HG03025 (cell line): ENCODE measurements at regions not wholly inside any gene's neighbourhood (a gene's known extent, or its start where the extent isn't known, plus 50 kb on each side); places are given as distances from the start of the nearest gene placed in this dataset.

Experiments used
- ATAC-seq: cut with Tn5 transposase; IDR thresholded peaks from one replicate; pipeline ENCODE4 v1.9.1; 2021; ENCODE audit warnings: mild to moderate bottlenecking, moderate library complexity; ENCODE audit not compliant: unreplicated experiment, low FRiP score

DNA sequence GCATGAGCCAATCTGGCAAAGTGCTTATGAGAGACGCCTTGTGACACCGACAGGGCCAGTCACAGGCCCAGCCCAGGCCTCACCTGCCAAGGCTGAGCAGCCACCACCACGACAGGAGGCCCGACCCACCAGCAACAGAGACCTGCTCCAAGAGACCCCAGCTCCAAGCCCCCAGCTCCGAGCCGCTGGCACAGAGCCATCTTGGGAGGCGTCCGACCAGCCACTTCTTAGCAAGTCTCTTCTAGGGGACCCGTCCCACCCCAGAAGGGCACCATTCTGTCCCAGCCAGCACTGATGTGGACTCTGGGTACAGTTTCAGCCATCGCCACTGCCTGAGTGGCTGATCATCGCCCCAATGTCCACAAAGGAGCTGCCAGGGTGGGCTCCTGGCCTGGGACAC lies 290.7 kb upstream of the SALL3 start:
- ATAC-seq, result no peak

DNA sequence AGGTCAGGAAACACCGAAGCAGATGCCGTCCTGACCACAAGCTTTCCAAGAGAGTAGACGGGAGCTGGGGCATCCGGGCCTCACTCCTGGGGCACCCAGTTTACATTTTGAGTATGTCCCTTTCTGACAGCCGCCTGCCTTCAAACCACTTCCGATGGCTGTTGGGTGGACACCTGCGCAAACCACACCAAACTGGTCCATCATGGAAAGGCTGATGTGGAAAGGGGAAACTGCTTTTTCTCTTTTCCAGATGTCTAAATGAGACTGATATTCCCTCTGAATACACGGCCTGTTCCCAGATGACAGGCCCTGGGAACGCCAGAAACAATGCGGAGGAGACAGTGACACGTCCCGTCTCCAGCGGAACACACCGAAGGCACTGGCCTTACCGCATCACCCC lies 290.0 kb upstream of the SALL3 start:
- ATAC-seq, result no peak

DNA sequence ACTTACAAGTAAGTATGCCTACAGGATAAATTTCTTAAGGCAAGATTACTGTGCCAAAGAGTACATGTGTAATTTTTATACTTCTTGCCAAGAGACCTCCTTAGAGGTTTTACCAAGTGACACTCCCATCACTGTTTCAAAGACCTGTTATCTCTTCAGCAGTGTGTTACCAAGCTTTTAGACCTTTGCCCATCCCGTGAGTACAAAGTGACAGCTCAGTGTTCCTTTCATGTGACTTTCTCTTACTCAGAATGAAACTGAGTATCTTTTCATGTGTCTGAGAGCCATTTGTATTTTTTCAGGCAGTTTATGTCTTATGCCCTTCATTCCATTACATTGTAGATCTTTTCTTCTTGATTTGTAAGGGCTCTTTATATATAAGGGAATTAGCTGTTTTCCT lies 287.5 kb upstream of the SALL3 start:
- ATAC-seq, result no peak

DNA sequence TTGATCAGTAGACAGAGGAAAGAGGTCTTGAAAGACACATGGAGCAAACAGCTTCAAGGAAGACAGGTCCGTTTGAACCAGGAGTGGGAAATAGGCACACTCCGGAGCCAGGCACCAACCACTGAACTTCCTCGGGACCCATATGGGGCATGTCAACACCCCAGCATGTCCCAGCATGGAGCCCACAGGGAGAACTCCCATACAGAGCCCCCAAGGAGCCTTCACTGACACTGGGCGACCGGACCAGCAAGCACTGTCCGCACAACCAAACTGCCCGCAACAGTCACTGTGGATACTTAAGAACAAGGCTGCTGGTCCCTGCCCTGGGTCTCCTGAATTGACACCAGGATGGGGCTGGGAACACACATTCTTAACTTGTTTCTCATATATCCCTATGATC lies 286.2 kb upstream of the SALL3 start:
- no peak for ATAC-seq

DNA sequence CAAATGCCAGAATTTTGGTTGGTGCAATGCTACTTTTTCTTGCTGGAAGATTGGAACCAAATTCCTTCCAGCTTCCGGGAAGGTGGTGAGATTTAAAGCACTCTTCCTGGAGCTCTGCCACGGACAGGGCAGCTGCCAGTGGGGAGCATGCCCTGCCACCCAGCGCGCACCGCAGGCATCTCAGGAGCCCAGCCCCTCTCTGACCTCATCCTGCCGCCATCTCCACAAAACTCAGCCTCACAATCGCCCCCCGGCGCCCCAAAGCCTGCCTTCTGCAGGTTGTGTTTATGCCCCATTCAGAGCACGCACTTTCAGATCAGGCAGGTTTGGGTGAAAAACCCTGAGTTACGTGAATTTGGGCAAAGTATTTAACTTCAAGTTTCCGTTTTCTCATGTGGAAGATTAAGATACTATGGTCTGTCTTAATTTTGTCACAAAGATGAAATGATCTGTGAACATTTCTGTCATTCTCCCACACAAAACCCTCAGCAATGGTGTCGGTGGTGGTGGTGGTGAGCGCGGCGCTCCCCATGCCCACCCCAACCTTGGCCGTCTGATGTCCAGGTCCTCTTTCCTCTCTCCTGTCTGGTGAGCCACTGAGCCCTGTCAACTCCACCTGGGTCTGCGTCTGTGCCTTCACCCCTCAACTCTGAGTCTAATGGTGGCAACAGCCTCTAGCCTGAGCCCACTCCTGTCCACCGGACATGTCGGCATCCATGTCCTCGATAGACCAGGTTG lies 282.8 kb upstream of the SALL3 start:
- no peak for ATAC-seq

DNA sequence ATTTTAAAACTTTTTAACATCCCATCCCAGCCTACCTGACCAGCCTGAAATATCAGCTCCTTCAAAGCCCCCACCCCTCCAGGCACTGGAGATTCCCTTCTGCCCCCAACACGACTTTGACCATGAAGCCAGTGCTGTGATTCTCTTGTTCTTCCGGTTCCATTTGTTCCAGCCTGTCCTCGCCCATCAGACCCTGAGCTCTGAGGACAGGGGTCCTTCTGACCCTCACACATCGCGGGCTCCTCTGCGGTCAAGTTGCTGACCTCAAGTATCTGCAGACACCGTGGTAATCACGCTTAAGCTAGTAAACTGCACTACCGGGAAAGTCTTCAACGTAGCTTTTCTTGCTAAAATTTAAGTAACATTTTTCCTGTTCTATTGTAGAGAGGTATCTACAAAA lies 282.2 kb upstream of the SALL3 start:
- no peak for ATAC-seq

DNA sequence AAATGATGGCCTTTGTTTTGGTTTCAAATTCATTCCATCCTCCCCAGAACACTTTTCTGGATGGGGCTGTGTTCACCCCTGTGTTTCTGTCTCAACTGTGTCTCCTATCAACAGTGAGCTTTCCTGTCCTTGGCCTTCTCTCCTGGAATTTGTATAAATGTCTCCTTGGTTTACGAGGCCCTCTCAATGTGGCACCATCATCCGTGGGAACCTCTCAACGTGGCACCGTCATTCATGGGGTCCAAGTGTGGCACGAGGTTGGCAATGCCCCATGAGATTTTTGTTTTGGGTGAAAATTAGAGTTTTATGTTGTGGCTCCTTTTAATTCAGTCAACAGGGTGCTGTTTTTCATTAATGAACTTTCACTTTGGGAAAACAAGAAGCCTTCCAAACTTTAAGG lies 280.7 kb upstream of the SALL3 start:
- ATAC-seq, result no peak

DNA sequence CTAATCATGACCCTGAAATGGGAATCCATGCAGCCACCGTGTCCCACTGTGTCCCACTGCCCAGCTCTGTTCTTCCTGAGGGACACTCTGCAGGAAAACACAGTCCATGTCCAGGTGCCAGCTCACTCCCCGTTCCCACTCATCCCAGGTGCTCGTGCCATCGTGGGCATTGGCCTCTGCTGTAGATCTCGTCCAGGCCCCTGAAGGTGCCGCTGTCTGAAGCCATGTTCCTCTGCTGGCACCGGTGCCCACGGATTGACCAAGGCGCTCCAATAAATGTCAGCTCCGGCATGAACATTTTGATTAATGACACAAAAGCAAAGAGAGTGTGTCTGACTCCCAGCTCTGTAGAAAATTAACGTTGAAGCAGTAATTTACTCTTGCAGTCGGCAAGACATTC lies 280.1 kb upstream of the SALL3 start:
- no peak for ATAC-seq

DNA sequence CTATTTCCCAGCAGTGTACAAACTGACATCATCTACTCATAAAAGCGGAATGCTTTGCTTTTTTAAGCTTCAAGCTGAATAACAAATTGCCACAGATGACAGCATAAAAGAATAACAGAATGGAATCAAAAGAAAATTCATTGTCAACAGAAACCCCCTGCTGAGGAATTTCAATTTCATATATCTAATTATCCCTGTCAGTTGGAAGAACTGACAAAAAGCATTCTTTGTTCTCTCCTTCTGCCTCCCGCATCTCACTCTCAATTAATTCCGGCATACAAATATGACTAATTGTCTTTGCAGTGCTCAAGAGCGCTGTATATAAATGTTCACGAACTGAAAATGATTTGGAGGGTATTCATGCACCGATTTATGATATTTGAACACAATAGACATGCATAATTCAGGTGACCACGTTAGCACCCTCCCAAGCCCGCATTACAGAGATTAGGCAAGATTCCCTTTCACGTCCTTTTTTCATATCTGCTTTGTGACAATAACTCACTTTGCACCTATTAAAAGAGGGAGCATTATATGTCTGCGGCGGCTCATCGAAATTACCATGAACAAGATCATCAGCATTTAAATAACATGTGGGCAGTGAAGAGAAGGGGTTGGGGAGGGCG lies 277.7 kb upstream of the SALL3 start:
- ATAC-seq, result no peak

DNA sequence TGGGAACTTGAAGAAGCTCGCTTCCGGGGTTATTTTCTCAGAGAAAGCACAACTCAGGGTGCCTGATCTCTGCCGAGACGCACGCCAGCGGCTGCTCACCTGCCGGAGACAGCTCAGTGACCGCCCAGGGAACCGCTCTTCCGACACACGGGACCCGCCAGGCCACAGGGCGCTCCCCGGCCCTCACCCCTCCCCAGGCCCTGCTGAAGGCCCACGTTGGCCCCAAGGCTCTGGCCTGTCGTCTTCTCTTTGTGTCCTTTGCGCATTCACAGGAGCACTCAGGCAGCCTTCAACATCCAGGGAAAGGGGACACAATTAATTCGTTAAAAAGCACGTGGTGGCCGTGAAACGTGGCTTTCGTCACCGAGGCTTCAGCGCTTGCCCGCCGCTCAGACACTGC lies 276.3 kb upstream of the SALL3 start:
- no peak for ATAC-seq

DNA sequence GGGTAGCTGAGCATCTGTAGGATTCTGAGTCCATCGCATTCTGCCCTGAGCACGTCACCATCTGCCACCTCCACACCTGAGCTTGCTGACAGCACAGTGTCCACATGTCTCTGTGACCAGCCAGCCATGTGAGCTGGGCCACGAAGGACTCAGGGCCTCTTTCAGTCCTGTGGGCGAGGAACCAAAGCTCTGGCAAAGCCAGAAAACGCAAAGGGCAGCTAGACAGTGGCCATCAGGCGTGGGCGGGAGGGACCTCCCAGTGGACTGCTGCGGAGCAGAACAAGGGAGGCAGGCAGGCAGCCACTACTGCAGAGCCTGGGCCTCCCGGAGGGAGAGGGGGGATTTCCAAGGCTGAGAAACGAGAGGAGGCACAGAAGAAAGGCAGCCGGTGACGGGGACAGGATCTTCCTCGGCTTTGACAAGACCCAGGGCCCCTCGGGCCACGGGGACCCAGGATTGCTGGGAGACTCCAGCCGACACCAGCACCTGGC lies 274.6 kb upstream of the SALL3 start:
- ATAC-seq, result no peak

DNA sequence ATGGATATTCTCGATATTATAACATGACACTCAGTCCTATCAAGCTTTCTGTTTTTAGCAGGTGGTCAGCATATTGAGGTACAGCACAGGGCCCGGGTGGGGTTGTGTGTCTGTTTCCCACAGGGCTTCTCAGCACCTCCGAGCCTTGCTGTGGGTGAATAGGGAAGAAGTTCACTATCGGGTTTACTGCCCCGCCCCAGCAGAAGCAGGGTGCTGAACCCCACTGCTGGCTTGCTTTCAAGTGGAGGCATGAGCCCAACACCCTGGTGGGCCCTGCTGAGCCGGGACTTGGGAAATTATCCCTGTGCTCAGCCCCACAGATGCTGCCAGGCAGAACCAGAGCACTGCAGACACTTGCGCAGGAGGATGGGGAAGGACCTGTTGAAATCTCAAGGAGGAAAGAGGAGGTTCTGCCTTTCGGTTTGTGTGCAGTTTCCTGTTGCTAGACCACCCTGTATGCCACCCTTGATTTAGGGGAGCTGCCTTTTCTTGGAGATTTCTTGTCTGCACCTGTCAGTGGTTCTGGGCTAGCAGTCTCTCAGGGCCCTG lies 270.3 kb upstream of the SALL3 start:
- ATAC-seq, result no peak

DNA sequence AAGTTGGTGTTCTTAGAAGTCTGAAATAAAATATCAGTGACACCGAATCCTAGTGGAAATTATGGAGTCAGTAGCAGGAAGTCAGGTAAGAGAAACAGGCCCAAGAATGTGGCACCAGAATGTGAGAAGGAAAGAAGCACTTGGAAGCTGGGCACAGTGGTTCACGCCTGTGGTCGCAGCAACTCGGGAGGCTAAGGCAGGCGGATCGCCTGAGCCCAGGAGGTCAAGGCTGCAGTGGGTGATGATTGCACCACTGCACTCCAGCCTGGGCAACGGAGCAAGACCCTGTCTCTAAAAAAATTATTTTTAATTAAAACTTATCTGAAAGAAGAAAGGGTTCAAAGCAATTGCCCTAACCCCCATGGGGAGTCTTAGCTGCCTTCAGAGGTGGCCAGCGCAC lies 268.3 kb upstream of the SALL3 start:
- ATAC-seq, result no peak

DNA sequence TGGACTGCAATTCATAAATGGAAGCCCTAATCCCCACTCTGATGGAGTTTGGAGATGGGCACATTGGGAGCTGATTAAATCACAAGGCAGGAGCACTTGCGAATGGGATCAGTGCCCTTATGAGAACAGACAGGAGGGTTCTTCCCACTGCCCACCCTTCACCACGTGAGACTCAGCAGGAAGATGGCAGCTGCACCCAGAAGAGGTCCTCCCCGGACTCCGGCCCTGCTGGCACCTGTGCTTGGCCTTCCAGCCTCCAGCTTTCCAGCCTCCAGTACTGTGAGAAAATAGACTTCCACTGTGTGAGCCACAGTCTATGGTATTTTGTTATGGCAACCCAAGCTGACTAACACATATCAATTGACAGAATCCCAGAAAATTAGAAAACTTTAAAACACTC lies 267.6 kb upstream of the SALL3 start:
- no peak for ATAC-seq

DNA sequence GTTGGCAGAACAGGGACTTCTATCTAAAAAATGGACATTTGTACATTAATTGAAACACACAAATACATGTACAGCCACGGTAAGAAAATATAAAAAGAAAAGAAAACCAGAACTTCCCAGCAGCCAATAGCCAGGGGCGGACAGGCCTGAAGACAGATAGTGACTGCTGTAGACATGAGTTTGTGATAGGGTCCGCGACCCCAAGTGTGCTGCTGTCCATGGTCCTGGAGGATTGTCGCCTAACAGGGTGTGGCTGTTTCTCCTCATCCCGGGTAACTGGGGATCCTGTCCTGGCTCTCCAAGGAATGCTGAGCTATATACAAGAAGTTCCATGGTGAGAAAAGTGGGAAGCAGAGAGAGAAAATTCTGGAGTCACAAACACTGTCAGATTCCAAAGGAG lies 266.5 kb upstream of the SALL3 start:
- no peak for ATAC-seq

DNA sequence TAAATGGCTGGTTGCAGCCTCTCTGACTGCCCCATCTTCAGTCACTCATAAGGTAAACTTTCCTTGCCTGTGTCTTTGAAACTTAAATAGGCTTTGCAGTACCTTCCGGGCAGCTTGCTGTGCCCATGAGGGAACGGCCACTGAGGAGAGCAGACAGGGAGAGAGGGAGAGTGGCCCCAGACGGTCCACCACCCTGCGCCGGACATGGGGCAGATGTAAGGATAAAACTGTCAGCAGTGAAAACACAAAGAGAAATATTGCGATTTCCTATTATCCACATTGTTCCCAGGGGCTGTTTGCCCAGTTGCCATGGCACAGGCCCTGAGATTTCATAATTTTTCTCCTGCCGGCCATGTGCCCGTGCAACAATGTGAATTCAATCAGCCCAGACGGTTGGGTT lies 265.9 kb upstream of the SALL3 start:
- ATAC-seq, result no peak

DNA sequence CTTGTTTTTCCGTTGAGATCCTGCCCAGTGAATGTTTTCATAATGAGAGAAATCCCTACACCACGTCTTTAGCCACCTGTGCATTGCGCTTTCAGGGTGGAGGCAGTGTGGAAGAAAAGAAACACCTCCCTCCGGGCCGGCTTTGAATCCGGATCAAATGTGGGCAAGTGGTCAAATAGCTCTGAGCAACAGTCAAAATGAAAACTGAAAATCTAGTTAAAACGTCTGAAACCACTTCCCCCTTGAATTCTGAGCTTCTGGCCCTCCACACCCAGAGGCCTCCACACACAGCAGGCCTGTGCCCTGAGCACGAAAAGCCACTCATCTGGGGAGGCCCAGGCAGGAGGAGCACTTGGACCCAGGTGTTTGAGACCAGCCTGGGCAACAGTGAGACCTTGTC lies 263.6 kb upstream of the SALL3 start:
- no peak for ATAC-seq

DNA sequence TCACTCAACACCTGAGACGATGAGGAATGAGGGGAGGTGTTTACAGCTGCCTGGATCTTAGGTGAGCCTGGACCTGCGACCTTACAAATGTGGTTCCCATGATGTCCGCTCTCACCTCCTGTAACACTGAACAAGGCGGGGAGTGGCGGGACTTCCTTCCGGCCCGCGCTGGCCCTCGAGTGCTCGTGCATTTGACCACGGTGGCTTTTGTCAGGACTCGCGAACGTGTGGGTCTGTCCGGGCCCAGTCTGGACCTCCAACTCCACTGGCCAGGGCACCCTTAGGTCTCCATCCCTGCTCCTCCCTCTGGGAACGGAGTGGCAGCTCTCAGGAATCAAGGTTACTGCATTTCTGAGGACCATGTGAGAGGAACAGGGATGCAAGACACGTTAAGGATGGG lies 263.0 kb upstream of the SALL3 start:
- ATAC-seq, result no peak

DNA sequence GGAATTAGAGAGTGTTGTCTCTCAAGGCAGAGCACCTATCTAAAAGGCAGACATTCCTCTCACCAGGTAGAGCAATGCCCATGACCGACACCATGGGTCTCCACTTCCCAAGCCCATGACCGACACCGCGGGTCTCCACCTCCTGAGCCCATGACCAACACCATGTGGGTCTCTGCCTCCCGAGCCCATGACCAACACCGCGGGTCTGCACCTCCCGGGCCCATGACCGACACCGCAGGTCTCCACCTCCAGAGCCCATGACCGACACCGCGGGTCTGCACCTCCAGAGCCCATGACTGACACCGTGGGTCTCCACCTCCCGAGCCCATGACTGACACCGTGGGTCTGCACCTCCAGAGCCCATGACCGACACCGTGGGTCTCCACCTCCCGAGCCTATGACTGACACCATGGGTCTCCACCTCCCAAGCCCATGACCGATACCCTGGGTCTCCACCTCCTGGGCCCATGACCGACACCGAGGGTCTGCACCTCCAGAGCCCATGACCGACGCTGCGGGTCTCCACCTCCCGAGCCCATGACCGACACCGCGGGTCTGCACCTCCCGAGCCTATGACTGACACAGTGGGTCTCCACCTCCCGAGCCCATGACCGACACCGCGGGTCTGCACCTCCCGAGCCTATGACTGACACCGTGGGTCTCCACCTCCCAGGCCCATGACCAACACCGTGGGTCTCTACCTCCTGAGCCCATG lies 262.4 kb upstream of the SALL3 start:
- ATAC-seq, result no peak

DNA sequence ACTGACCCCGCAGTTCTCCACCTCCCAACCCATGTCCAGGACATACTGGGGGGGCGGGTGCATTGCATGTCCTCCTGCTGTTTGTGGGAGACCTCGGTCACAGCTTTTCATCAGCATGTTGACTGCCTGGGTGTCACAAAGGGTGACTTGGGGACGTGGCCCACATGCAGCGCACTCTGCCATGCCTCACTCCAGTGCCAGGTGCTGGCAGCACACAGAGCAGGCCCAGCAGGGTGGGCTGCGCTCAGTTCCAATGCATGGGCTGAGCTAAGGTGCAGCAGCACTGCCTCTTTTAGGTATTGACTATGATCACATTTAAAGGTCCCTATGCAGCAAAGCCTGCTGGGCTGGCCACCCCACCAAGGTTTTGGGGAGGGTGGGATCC lies 261.9 kb upstream of the SALL3 start:
- no peak for ATAC-seq

DNA sequence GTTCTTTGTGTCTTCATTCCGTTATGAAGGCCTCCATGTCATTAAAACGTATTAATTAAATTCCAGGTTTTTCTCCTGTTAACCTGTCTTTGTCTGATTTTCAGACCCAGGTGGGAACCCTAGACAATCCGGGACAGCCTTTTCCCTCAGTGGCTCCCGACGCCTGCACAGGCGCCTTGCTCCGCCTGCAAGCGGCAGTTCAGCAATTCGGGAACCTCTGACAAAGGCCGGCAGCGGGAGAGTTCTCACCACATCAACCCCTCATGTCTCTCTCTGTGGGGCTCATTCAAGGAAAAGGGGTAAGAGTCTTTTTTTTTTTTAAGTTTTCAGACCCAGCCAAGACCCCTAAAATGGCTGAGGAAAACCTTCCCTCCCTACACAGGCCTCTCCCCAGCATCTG lies 259.8 kb upstream of the SALL3 start:
- no peak for ATAC-seq
